T-cell (primary cell): ENCODE measurements at regions not wholly inside any gene's neighbourhood (a gene's known extent, or its start where the extent isn't known, plus 50 kb on each side); places are given as distances from the start of the nearest gene placed in this dataset.

Experiments used
- ATAC-seq, 4 experiments: fragments of 200-7000 bp in 3 of 4; fragments of 150-1000 bp in 1 of 4; cut with Tn5 transposase; replicated peaks in 1 of 4; 1 replicate in 3 of 4; 2 replicates in 1 of 4; pipeline ENCODE4 v1.10.0; 2021; ENCODE audit warnings: moderate library complexity in 3 of 4, mild to moderate bottlenecking in 2 of 4, moderate number of reproducible peaks in 1 of 4
- CTCF ChIA-PET, 2 donors: fragments of 300-600 bp; sonication (Branson Sonifier 250); formaldehyde crosslinking; loops; one replicate each; lab custom pipeline; 2022; ENCODE audit warnings: antibody characterized with exemption in 2 of 2; lab: Charles Lee
- POLR2A ChIA-PET, 2 donors: fragments of 300-600 bp; sonication (Branson Sonifier 250); formaldehyde crosslinking; loops; one replicate each; lab custom pipeline; 2022; ENCODE audit warnings: antibody characterized with exemption in 2 of 2; lab: Charles Lee
- DNase-seq, 35 experiments: peaks; one replicate each; pipeline versions ENCODE4 v3.0.0 to v3.0.0-alpha.2; 2013 to 2023
- H3K27ac ChIP-seq: one replicate; pipeline ENCODE4 v1.5.1; 2013; ENCODE audit warnings: low read length
- H3K27me3 ChIP-seq, 2 experiments: replicated peaks in 1 of 2; 1 replicate in 1 of 2; 2 replicates in 1 of 2; pipeline versions ENCODE4 v1.6.1 to v1.7.0; 2013; ENCODE audit warnings: low read length in 1 of 2, mixed read lengths in 1 of 2; ENCODE audit not compliant: control insufficient read depth in 2 of 2, insufficient read depth in 2 of 2; ENCODE audit errors: extremely low read depth in 1 of 2
- H3K36me3 ChIP-seq, 2 donors: 1 replicate in 1 of 2; 2 replicates in 1 of 2; pipeline versions ENCODE4 v1.6.1 to v1.7.0; 2013; ENCODE audit warnings: low read length in 1 of 2; ENCODE audit not compliant: control insufficient read depth in 2 of 2, insufficient read depth in 1 of 2; ENCODE audit errors: extremely low read depth in 1 of 2
- H3K4me1 ChIP-seq, 2 experiments: 1 replicate in 1 of 2; 2 replicates in 1 of 2; pipeline versions ENCODE4 v1.6.1 to v1.7.0; 2013; ENCODE audit warnings: low read length in 2 of 2, mixed read lengths in 1 of 2; ENCODE audit not compliant: insufficient read depth in 2 of 2, control insufficient read depth in 1 of 2; ENCODE audit errors: extremely low read depth in 1 of 2
- H3K4me3 ChIP-seq, 2 donors: 1 replicate in 1 of 2; 2 replicates in 1 of 2; pipeline versions ENCODE4 v1.5.1 to v1.7.0; 2013; ENCODE audit warnings: mild to moderate bottlenecking in 2 of 2, low read length in 1 of 2, moderate library complexity in 1 of 2; ENCODE audit not compliant: control insufficient read depth in 1 of 2; ENCODE audit errors: extremely low read depth in 1 of 2
- H3K9me3 ChIP-seq: 2 replicates; pipeline ENCODE4 v1.7.0; 2013
- H3K27ac Mint-ChIP-seq, 2 donors: one replicate each; pipeline ENCODE4 v1.8.0; 2020 to 2021; ENCODE audit warnings: mild to moderate bottlenecking in 2 of 2, mixed read lengths in 2 of 2
- H3K27me3 Mint-ChIP-seq, 2 donors: one replicate each; pipeline ENCODE4 v1.8.0; 2021 to 2022; ENCODE audit warnings: mixed read lengths in 2 of 2
- H3K36me3 Mint-ChIP-seq: one replicate; pipeline ENCODE4 v1.8.0; 2021; ENCODE audit warnings: mixed read lengths
- H3K4me1 Mint-ChIP-seq, 3 donors: one replicate each; pipeline ENCODE4 v1.8.0; 2020 to 2022; ENCODE audit warnings: mixed read lengths in 3 of 3, mild to moderate bottlenecking in 1 of 3
- H3K4me3 Mint-ChIP-seq, 3 donors: one replicate each; pipeline ENCODE4 v1.8.0; 2020 to 2022; ENCODE audit warnings: mild to moderate bottlenecking in 3 of 3, mixed read lengths in 3 of 3, moderate library complexity in 3 of 3
- H3K9me3 Mint-ChIP-seq, 3 donors: one replicate each; pipeline ENCODE4 v1.8.0; 2020 to 2022; ENCODE audit warnings: mixed read lengths in 3 of 3
- WGBS: methylation state at CpG from one replicate; pipeline ENCODE4 v1.1.5; 2013; ENCODE audit warnings: missing lambda C conversion rate; ENCODE audit not compliant: insufficient coverage; 5-methylcytosine and 5-hydroxymethylcytosine counted together

DNA sequence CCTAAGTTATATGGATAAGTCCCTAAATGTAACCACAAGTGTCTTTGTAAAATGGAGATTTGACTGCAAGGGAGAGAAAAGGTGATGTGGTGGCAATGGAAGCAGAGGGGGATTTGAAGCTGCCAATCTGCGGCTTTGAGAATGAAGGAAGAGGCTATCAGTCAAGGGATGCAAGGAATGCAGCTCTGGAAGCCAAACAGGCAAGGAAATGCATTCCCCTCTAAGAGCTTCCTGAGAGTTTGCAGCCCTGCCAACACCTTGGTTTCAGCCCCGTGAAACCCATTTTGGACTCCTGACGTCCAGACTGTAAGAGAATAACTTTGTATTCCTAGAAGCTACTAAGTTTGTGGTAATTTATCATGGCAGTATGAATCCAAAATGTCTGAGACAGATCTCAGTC is 167.3 kb upstream of the MPHOSPH6 start:
- Mint-ChIP-seq H3K27ac (no peak overlapping the region), H3K36me3 (no peaks in the 10 kb centered on the region), H3K4me3 (no peak overlapping the region), H3K4me1 (no peaks in the 10 kb centered on the region), H3K27me3 (peaks cover 24 to 35% of the 10 kb centered on the region in 2 donors), H3K9me3 (peaks cover 0 to 4% (median 0%) of the 10 kb centered on the region in 3 donors)
- ChIA-PET CTCF (no interaction called here), POLR2A (no interaction called here)
- Histone ChIP-seq H3K9me3 (no peaks in the 10 kb centered on the region), H3K27ac (no peak overlapping the region), H3K4me1 (no peaks in the 10 kb centered on the region), H3K4me3 (no peak overlapping the region), H3K36me3 (no peaks in the 10 kb centered on the region), H3K27me3 (peaks cover 0 to 5% of the 10 kb centered on the region in 2 experiments)
- WGBS, result no CpG with 5 or more reads among the region's 3 CpGs
- DNase-seq, result no peak
- ATAC-seq, result no peak

DNA sequence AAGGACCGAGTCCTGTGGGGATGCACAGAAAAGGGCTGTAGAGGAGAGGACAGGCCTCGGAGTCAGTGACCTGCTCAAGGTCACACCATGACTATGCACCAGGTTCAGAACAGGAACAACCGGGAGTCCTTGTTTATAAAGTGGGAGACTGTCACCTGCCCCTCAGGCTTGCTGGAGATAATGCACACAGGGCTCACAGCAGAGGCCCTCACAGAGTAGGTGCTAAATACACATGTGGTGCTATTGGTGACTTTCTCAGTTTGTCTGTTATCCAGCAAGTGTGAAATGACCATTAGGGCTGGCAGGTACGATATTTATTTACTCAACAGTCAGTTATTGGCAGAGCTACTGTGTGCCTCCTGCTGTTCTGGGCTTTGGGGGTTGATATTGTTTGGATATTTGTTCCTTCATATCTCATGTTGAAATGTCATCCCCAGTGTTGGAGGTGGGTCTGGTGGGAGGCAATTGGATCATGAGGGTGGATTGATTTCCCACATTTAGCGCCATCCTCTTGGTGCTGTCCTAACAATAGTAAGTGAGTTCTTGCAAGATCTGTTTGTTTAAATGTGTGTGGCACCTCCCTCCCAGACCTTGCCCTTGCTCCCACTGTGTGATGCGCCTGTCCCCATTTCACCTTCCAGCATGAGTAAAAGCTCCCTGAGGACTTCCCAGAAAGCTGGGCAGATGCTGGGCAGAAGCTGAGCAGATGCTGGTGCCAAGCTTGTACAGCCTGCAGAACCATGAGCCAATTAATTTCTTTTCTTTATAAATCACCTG is 162.1 kb upstream of the MPHOSPH6 start:
- H3K27ac Mint-ChIP-seq, result no peak overlapping the region
- no peaks in the 10 kb centered on the region for H3K9me3 Mint-ChIP-seq
- no peak overlapping the region for H3K4me3 Mint-ChIP-seq
- no peak for ATAC-seq
- H3K36me3 Mint-ChIP-seq, result no peaks in the 10 kb centered on the region
- Histone ChIP-seq H3K9me3 (no peaks in the 10 kb centered on the region), H3K27me3 (no peaks in the 10 kb centered on the region), H3K27ac (no peak overlapping the region), H3K36me3 (no peaks in the 10 kb centered on the region), H3K4me1 (no peaks in the 10 kb centered on the region), H3K4me3 (no peak overlapping the region)
- peaks cover 12 to 19% of the 10 kb centered on the region in 2 donors for H3K27me3 Mint-ChIP-seq
- no peaks in the 10 kb centered on the region for H3K4me1 Mint-ChIP-seq
- ChIA-PET POLR2A (no interaction called here), CTCF (no interaction called here)
- 95% methylated on average over 2 of the region's 6 CpGs for WGBS
- no peak for DNase-seq

DNA sequence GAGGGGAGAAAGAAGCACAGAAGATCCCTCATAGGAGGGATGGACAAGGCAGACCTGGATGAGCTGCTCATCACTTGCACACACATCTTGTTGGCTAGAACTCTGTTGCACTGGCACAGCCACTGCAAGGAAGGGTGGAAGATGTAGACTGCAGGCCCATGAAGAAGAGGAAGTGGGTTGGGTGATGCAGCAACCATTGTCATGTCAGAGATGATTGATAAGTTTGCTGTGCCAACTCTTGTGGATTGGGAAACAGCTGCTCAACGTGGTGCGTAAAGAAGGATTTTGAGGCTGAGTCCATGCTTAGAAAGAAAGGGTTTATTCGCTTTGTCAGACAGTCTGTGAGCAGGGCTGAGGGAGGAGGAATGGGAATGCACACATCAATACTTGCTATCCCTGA is 161.4 kb upstream of the MPHOSPH6 start:
- Mint-ChIP-seq H3K36me3 (no peaks in the 10 kb centered on the region), H3K27me3 (peaks cover 5 to 16% of the 10 kb centered on the region in 2 donors), H3K27ac (no peak overlapping the region), H3K4me1 (no peaks in the 10 kb centered on the region), H3K4me3 (no peak overlapping the region), H3K9me3 (no peaks in the 10 kb centered on the region)
- DNase-seq, result no peak
- ATAC-seq, result no peak
- no peak overlapping the region for H3K27ac ChIP-seq
- H3K36me3 ChIP-seq, result no peaks in the 10 kb centered on the region
- ChIA-PET CTCF (interaction anchor here in 1 of 2 donors (0.5 kb wide), 1 partner anchor 311 kb away, joined by 7 read pairs; no protein-coding TSS in a partner anchor), POLR2A (no interaction called here)
- H3K9me3 ChIP-seq, result no peaks in the 10 kb centered on the region
- H3K4me3 ChIP-seq, result no peak overlapping the region
- no peaks in the 10 kb centered on the region for H3K4me1 ChIP-seq
- WGBS, result no CpG with 5 or more reads among the region's 3 CpGs
- no peaks in the 10 kb centered on the region for H3K27me3 ChIP-seq

DNA sequence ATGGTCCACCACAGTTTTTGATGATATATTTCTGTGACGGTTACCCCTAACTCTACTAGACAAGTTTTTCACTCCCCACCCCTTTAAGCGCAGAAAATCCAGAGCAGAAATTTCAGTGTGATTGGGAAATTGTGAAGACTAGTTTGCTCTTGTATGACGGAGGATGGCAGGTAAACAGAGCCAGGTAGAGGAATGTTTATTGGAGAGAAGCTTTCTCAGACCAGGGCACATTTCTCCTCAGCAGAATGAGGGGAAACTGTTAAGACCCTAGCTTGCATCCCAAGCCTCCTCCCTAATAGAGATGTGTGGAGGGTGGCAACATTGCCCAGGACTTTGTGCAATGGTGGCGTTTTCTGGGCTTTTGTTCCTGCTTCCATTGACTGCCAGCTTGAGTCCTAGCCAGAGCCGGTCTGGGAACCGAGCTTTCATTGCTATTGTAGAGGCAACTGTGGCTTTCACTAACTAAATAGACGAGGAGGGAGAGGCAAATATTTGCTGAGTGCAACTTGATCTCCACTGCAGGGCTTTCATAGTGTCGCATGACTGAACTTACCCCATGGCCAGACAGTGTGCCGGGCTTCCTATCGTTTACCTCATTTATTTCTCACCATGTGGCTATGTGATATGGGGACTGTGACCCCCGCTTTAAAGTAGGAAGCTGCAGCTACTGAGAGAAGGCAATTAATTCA is 159.6 kb upstream of the MPHOSPH6 start:
- no peaks in the 10 kb centered on the region for H3K9me3 Mint-ChIP-seq
- no peaks in the 10 kb centered on the region for H3K36me3 ChIP-seq
- H3K9me3 ChIP-seq, result no peaks in the 10 kb centered on the region
- no peak overlapping the region for H3K27ac ChIP-seq
- no peak overlapping the region for H3K4me3 ChIP-seq
- no peak for DNase-seq
- H3K36me3 Mint-ChIP-seq, result no peaks in the 10 kb centered on the region
- H3K4me1 Mint-ChIP-seq, result no peaks in the 10 kb centered on the region
- no peak for ATAC-seq
- H3K27me3 Mint-ChIP-seq, result peaks cover 0 to 7% of the 10 kb centered on the region in 2 donors
- no peak overlapping the region for H3K4me3 Mint-ChIP-seq
- ChIA-PET POLR2A (no interaction called here), CTCF (no interaction called here)
- 77% methylated on average over 3 of the region's 11 CpGs for WGBS
- H3K27ac Mint-ChIP-seq, result no peak overlapping the region
- no peaks in the 10 kb centered on the region for H3K4me1 ChIP-seq
- no peaks in the 10 kb centered on the region for H3K27me3 ChIP-seq

DNA sequence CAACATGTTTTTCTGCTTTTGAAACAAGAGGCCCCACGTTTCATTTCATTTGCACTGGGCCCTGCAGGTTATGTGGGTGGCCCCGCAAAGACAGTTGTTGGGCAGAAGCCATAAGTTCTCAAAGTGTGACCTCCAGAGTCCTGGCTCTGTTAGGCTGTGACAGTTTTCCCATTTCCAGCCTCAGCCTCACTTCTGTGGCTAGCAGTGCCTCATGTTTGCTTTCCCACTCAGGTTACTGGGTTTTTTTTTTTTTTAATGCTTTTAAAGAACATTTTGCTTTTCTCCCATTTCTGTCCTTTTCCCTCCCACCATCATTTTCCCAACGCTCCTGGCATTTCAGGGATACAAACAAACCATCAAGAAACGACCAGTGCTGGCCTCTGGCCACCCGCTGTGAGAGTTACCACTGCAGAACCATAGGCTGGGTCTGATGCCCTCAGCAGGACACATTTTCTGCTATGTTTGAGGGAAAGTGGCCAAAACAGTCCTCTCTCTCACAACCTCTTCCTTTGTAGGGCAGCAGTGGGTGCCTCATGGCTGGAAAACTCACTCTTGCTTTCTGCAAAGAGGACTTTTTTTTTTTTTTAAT is 159.0 kb upstream of the MPHOSPH6 start:
- no peak overlapping the region for H3K4me3 Mint-ChIP-seq
- no peaks in the 10 kb centered on the region for H3K36me3 ChIP-seq
- no peak overlapping the region for H3K27ac ChIP-seq
- POLR2A ChIA-PET, result no interaction called here
- H3K9me3 ChIP-seq, result no peaks in the 10 kb centered on the region
- DNase-seq (no peak), ATAC-seq (no peak)
- CTCF ChIA-PET, result no interaction called here
- H3K27me3 Mint-ChIP-seq, result peaks cover 0 to 7% of the 10 kb centered on the region in 2 donors
- H3K9me3 Mint-ChIP-seq, result peaks cover 5 to 6% (median 6%) of the 10 kb centered on the region in 3 donors
- H3K4me1 Mint-ChIP-seq, result no peaks in the 10 kb centered on the region
- H3K27ac Mint-ChIP-seq, result no peak overlapping the region
- H3K4me3 ChIP-seq, result no peak overlapping the region
- H3K4me1 ChIP-seq, result no peaks in the 10 kb centered on the region
- H3K36me3 Mint-ChIP-seq, result no peaks in the 10 kb centered on the region
- no peaks in the 10 kb centered on the region for H3K27me3 ChIP-seq
- 46% methylated on average over 4 of the region's 5 CpGs for WGBS

DNA sequence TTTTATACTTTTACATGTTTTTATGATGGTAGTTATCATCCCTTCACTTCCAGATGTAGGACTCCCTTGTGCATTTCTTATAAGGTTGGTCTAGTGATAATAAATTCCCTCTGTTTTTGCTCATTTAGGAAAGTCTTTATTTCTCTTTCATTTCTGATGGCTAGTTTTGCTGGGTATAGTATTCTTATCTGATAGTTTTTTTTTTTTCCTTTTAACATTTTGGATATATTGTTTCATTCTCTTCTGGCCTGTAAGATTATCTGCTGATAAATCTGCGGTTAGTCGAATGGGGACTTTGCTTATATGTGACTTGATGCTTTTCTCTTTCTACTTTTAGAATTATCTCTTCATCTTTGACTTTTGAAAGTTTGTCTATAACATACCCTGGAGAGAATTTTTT is 153.1 kb upstream of the MPHOSPH6 start:
- WGBS, result no CpG with 5 or more reads among the region's 2 CpGs
- Histone ChIP-seq H3K4me3 (no peak overlapping the region), H3K27ac (no peak overlapping the region), H3K27me3 (no peaks in the 10 kb centered on the region), H3K9me3 (no peaks in the 10 kb centered on the region), H3K4me1 (no peaks in the 10 kb centered on the region), H3K36me3 (no peaks in the 10 kb centered on the region)
- Mint-ChIP-seq H3K9me3 (peaks cover 8 to 20% (median 11%) of the 10 kb centered on the region in 3 donors), H3K4me1 (no peaks in the 10 kb centered on the region), H3K27me3 (peaks cover 2 to 9% of the 10 kb centered on the region in 2 donors), H3K27ac (no peak overlapping the region), H3K4me3 (no peak overlapping the region), H3K36me3 (no peaks in the 10 kb centered on the region)
- CTCF ChIA-PET, result no interaction called here
- ATAC-seq, result no peak
- DNase-seq, result no peak
- POLR2A ChIA-PET, result no interaction called here
